ENCODE measurements at regions not wholly inside any gene's neighbourhood (a gene's known extent, or its start where the extent isn't known, plus 50 kb on each side); places are given as distances from the start of the nearest gene placed in this dataset.
"Not testable (repeated sequence)": the region's sequence is repeated elsewhere in the genome, so short reads cannot be mapped to it uniquely, and the experiment has no call there.

DNA sequence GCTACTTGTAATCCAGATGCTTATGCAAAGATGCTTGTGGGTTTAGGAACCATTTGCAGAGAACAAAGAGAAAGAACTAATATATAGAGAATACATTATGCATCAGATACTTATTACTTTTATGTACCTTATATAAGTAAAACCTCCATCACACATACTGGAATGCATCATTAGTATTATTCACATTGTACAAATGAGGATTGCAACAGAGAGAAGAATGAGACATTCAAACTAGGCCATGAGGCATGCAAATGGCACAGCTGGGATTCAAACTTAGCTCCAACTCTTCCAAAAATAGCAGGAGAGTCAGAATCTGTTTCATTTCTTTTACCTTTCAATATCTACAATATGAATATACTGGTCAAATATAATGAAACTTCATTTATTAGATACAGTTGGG lies 1001.4 kb upstream of the ADAMTS5 start:
- TF ChIP-seq, protein P1, sequence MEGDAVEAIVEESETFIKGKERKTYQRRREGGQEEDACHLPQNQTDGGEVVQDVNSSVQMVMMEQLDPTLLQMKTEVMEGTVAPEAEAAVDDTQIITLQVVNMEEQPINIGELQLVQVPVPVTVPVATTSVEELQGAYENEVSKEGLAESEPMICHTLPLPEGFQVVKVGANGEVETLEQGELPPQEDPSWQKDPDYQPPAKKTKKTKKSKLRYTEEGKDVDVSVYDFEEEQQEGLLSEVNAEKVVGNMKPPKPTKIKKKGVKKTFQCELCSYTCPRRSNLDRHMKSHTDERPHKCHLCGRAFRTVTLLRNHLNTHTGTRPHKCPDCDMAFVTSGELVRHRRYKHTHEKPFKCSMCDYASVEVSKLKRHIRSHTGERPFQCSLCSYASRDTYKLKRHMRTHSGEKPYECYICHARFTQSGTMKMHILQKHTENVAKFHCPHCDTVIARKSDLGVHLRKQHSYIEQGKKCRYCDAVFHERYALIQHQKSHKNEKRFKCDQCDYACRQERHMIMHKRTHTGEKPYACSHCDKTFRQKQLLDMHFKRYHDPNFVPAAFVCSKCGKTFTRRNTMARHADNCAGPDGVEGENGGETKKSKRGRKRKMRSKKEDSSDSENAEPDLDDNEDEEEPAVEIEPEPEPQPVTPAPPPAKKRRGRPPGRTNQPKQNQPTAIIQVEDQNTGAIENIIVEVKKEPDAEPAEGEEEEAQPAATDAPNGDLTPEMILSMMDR (IDR thresholded peaks at IDR 0.05), result not testable (repeated sequence)
- not testable (repeated sequence) for TF ChIP-seq EZH2 (IDR thresholded peaks at IDR 0.05; ENCODE audit: borderline replicate concordance, insufficient read depth, low read depth, low read length, poor library complexity, severe bottlenecking)
